Ishikawa (cell line): ENCODE measurements at regions not wholly inside any gene's neighbourhood (a gene's known extent, or its start where the extent isn't known, plus 50 kb on each side); places are given as distances from the start of the nearest gene placed in this dataset.

Experiments
- CEBPB ChIP-seq: IDR thresholded peaks from 2 replicates; pipeline ENCODE4 v1.6.1; 2012
- CREB1 ChIP-seq: IDR thresholded peaks from 2 replicates; pipeline ENCODE4 v1.6.1; 2012; ENCODE audit warnings: low read depth
- EGR1 ChIP-seq: IDR thresholded peaks from 2 replicates; pipeline ENCODE4 v1.6.1; 2012
- EP300 ChIP-seq: IDR thresholded peaks from 2 replicates; pipeline ENCODE4 v1.6.1; 2012; ENCODE audit warnings: borderline replicate concordance
- FOXM1 ChIP-seq: IDR thresholded peaks from 2 replicates; pipeline ENCODE4 v1.6.1; 2012; ENCODE audit warnings: low read depth, borderline replicate concordance
- NFIC ChIP-seq: IDR thresholded peaks from 2 replicates; pipeline ENCODE4 v1.6.1; 2012
- RAD21 ChIP-seq: IDR thresholded peaks from 2 replicates; pipeline ENCODE4 v1.6.1; 2012; ENCODE audit warnings: low read depth
- REST ChIP-seq: IDR thresholded peaks from 2 replicates; pipeline ENCODE4 v1.6.1; 2012; ENCODE audit warnings: low read depth, mild to moderate bottlenecking
- TAF1 ChIP-seq: IDR thresholded peaks from 2 replicates; pipeline ENCODE4 v1.6.1; 2012; ENCODE audit warnings: low read depth, mild to moderate bottlenecking
- TCF12 ChIP-seq: IDR thresholded peaks from 2 replicates; pipeline ENCODE4 v1.6.1; 2012; ENCODE audit warnings: low read depth
- TEAD4 ChIP-seq: IDR thresholded peaks from 2 replicates; pipeline ENCODE4 v1.6.1; 2012
- USF1 ChIP-seq: IDR thresholded peaks from 2 replicates; pipeline ENCODE4 v1.6.1; 2012
- YY1 ChIP-seq: IDR thresholded peaks from 2 replicates; pipeline ENCODE4 v1.6.1; 2012; ENCODE audit warnings: low read depth
- ZBTB7A ChIP-seq: IDR thresholded peaks from 2 replicates; pipeline ENCODE4 v1.6.1; 2012; ENCODE audit warnings: low read depth
- TF ChIP-seq, protein P1 (sequence below): IDR thresholded peaks from 2 replicates; pipeline ENCODE4 v1.6.1; 2012

GRCh38 chr3:187992609-187993008 lies 161.3 kb upstream of the LPP start:
- TF ChIP-seq RAD21 = no peak
- TF ChIP-seq EP300 = no peak
- no peak for TF ChIP-seq CEBPB
- no peak for TF ChIP-seq ZBTB7A
- TF ChIP-seq TEAD4 = no peak
- TF ChIP-seq NFIC = no peak
- no peak for TF ChIP-seq EGR1
- no peak for TF ChIP-seq FOXM1
- TF ChIP-seq, protein P1, sequence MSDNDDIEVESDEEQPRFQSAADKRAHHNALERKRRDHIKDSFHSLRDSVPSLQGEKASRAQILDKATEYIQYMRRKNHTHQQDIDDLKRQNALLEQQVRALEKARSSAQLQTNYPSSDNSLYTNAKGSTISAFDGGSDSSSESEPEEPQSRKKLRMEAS = no peak
- no peak for TF ChIP-seq USF1
- no peak for TF ChIP-seq TCF12
- TF ChIP-seq REST = no peak
- no peak for TF ChIP-seq TAF1
- no peak for TF ChIP-seq YY1
- no peak for TF ChIP-seq CREB1

DNA sequence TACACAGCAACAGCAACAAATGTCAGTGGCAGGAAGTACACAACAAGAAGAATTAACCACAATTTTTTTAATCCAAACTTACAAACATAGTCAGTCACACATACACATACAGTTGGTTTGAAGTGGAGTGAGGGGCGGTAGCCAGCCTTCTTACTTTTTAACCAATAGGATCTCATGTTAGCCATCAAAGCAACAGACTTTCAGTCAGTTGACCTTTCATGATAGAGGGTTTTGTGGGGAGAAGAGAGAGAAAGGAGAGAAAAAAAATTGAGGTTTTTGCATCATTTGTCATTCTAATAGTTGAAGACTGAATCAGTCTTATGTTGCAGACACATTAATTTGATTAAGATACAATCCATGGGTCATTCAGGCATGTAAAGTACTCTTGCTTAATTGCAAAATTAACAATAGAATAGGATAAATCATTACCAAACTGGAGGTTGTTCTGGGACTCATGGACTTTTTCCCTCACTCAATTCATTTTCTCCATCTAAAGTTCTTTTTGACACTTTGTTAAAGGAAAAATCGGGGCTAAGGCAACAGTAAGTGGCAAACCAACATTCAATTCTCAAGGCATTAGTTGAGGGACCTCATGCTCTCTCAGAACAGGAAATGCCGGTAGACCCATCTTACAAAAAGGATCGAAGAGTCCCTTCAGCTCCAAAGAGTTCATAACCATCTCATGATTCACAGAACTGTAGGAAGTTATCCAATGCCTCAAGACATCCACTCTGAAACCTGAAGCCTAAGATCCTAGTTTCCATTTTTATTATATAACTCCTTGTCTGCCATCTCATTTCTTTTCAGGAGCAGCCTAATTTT lies 159.5 kb upstream of the LPP start:
- TF ChIP-seq TEAD4 = no peak
- no peak for TF ChIP-seq REST
- TF ChIP-seq, protein P1 = no peak
- no peak for TF ChIP-seq USF1
- no peak for TF ChIP-seq CREB1

DNA sequence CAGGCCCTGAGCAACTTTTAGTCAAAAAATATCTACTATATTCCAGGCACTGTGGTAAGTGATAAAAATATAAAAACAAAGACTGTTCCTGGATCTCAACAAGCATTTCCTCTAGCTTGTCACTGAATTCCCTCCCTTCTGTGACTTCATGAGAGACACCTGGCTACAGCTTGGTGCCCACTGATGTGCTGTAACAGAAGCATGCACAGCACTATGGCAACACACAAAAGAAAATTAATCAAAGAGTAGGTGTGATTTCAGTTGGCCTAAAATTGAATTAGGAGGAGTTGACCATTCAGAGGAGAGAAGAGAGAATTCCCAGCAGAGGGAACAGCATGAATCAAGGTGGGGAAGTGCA lies 158.9 kb upstream of the LPP start:
- no peak for TF ChIP-seq FOXM1
- no peak for TF ChIP-seq USF1
- TF ChIP-seq NFIC = no peak
- no peak for TF ChIP-seq EGR1
- no peak for TF ChIP-seq EP300
- no peak for TF ChIP-seq CEBPB
- no peak for TF ChIP-seq REST
- TF ChIP-seq, protein P1 = no peak
- TF ChIP-seq CREB1 = no peak
- no peak for TF ChIP-seq YY1
- TF ChIP-seq TCF12 = no peak
- TF ChIP-seq TAF1 = no peak

DNA sequence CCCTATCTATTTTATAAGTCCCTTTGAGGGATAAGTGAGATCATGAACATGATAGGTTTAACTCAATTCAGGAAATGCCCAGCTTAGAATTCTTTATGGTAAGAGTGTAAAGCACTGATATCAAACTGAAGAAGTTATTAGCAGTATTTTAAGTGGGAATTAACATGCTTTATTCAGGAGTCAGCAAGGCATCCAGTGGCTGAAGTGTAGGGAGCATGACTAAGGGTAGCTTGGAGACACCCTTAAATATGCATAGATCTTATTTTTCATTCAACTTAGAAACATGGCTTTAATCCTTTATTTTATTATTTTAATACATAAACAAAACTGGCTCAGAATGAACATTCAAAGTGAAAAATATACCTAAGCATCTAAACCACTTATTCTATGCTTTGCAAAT lies 158.3 kb upstream of the LPP start:
- TF ChIP-seq RAD21 (no peak), FOXM1 (no peak), TEAD4 (no peak), USF1 (no peak), NFIC (no peak), CREB1 (no peak), YY1 (no peak), EP300 (no peak), CEBPB (no peak), REST (no peak), TCF12 (no peak), ZBTB7A (no peak), EGR1 (no peak), TAF1 (no peak)
- TF ChIP-seq, protein P1 = no peak
